Endothelial cell of umbilical vein (primary cell): ENCODE measurements at regions not wholly inside any gene's neighbourhood (a gene's known extent, or its start where the extent isn't known, plus 50 kb on each side); places are given as distances from the start of the nearest gene placed in this dataset.

Source experiments
- BruUV-seq: library from RNA; stranded (reverse); fragments of 400-500 nt; replicated peaks from 2 replicates; lab custom pipeline; 2021; lab: Mats Ljungman, UMichigan
- CTCF ChIA-PET: fragments of 300-600, 350-600 bp; sonication (Branson Sonifier 250); formaldehyde crosslinking; loops from one replicate; lab custom pipeline; 2021; ENCODE audit warnings: antibody characterized with exemption, inconsistent platforms; lab: Charles Lee
- POLR2A ChIA-PET: fragments of 300-600, 350-600 bp; sonication (Branson Sonifier 250); formaldehyde crosslinking; loops from one replicate; lab custom pipeline; 2021; ENCODE audit warnings: antibody characterized with exemption, inconsistent platforms; lab: Charles Lee
- DNase-seq: peaks from one replicate; pipeline ENCODE4 v3.0.0-alpha.2; 2011; ENCODE audit warnings: low read depth, low spot score
- FAIRE-seq: peaks from 2 replicates; lab custom pipeline; 2011; peaks lifted over from hg19 to GRCh38; lab: Jason Lieb, UNC
- H2AFZ ChIP-seq: 2 replicates; pipeline ENCODE4 v1.6.0; 2012; ENCODE audit warnings: low read depth, low read length, control low read depth, inconsistent platforms
- H3K27ac ChIP-seq: 2 replicates; pipeline ENCODE4 v1.5.1; 2011; ENCODE audit warnings: low read depth, mild to moderate bottlenecking, control low read depth, low read length, moderate library complexity; ENCODE audit not compliant: insufficient read depth
- H3K27me3 ChIP-seq, 2 experiments: 2 replicates each; pipeline versions ENCODE4 v1.6.0 to v1.6.1; 2011; ENCODE audit warnings: low read length in 2 of 2, mixed read lengths in 1 of 2; ENCODE audit not compliant: control insufficient read depth in 2 of 2, insufficient read depth in 2 of 2
- H3K36me3 ChIP-seq, 2 experiments: 2 replicates in 1 of 2; 3 replicates in 1 of 2; pipeline ENCODE4 v1.5.1; 2011; ENCODE audit warnings: low read length in 2 of 2, mild to moderate bottlenecking in 1 of 2, moderate library complexity in 1 of 2; ENCODE audit not compliant: control insufficient read depth in 2 of 2, insufficient read depth in 2 of 2; ENCODE audit errors: extremely low read depth in 1 of 2
- H3K4me1 ChIP-seq: 3 replicates; pipeline ENCODE4 v1.5.1; 2011; ENCODE audit warnings: mild to moderate bottlenecking, low read length; ENCODE audit not compliant: control insufficient read depth, insufficient read depth; ENCODE audit errors: extremely low read depth
- H3K4me2 ChIP-seq: 2 replicates; pipeline ENCODE4 v1.6.1; 2011; ENCODE audit warnings: low read length, control low read depth, mixed read lengths; ENCODE audit not compliant: insufficient read depth
- H3K4me3 ChIP-seq, 3 experiments: fragments of 200-600 bp in 1 of 3; sonication (generic), shearing (Covaris generic) in 1 of 3; replicated peaks in 1 of 3; 2 replicates each; pipeline ENCODE4 v1.5.1; 2011 to 2016; ENCODE audit warnings: control low read depth in 3 of 3, low read length in 3 of 3, mild to moderate bottlenecking in 2 of 3, inconsistent platforms in 1 of 3, low read depth in 1 of 3, moderate library complexity in 1 of 3; ENCODE audit not compliant: insufficient read depth in 1 of 3
- H3K79me2 ChIP-seq: 2 replicates; pipeline ENCODE4 v1.6.0; 2012; ENCODE audit warnings: low read length, inconsistent platforms; ENCODE audit not compliant: control insufficient read depth, insufficient read depth
- H3K9ac ChIP-seq: replicated peaks from 2 replicates; pipeline ENCODE3; 2011; ENCODE audit warnings: low read length, control low read depth; ENCODE audit not compliant: insufficient read depth; ENCODE audit errors: extremely low read depth
- H3K9me1 ChIP-seq: replicated peaks from 3 replicates; pipeline ENCODE4 v1.6.0; 2011; ENCODE audit warnings: mild to moderate bottlenecking, low read length; ENCODE audit not compliant: control insufficient read depth, insufficient read depth; ENCODE audit errors: extremely low read depth
- H3K9me3 ChIP-seq: replicated peaks from 2 replicates; pipeline ENCODE4 v1.5.1; 2012; ENCODE audit warnings: low read length, inconsistent platforms; ENCODE audit not compliant: control insufficient read depth, insufficient read depth
- H4K20me1 ChIP-seq: replicated peaks from 2 replicates; pipeline ENCODE3; 2011; ENCODE audit warnings: mild to moderate bottlenecking, low read length; ENCODE audit not compliant: control insufficient read depth, insufficient read depth; ENCODE audit errors: extremely low read depth
- CTCF ChIP-seq, 2 donors: IDR thresholded peaks; 1 replicate in 1 of 2; 2 replicates in 1 of 2; pipeline ENCODE4 v1.5.1; 2011; ENCODE audit warnings: low read length in 2 of 2, mild to moderate bottlenecking in 2 of 2, moderate library complexity in 2 of 2, control low read depth in 1 of 2, inconsistent platforms in 1 of 2, low read depth in 1 of 2; ENCODE audit not compliant: insufficient read depth in 1 of 2; ENCODE audit errors: extremely low read depth in 1 of 2
- EZH2 ChIP-seq: IDR thresholded peaks from 2 replicates; pipeline ENCODE4 v1.6.1; 2012; ENCODE audit warnings: borderline replicate concordance, low read depth, mild to moderate bottlenecking, moderate library complexity, low read length, inconsistent platforms; ENCODE audit not compliant: severe bottlenecking
- FOS ChIP-seq: IDR thresholded peaks from 2 replicates; pipeline ENCODE4 v1.6.1; 2011; ENCODE audit warnings: mild to moderate bottlenecking, low read length, moderate library complexity, borderline replicate concordance; ENCODE audit not compliant: insufficient read depth
- GATA2 ChIP-seq: IDR thresholded peaks from 2 replicates; pipeline ENCODE4 v1.7.0; 2011; ENCODE audit warnings: low read depth, mild to moderate bottlenecking, moderate library complexity, mixed read lengths, low read length; ENCODE audit not compliant: insufficient read length, insufficient read depth
- JUN ChIP-seq: IDR thresholded peaks from 2 replicates; pipeline ENCODE4 v1.6.1; 2011; ENCODE audit warnings: borderline replicate concordance, low read depth; ENCODE audit not compliant: insufficient read length, insufficient read depth
- MYC ChIP-seq: IDR thresholded peaks from one replicate; pipeline ENCODE4 v1.6.1; 2011; ENCODE audit warnings: mild to moderate bottlenecking, low read depth, low read length
- POLR2A ChIP-seq: IDR thresholded peaks from 2 replicates; pipeline ENCODE4 v1.6.1; 2012; ENCODE audit warnings: low read depth, mild to moderate bottlenecking, control low read depth, low read length
- POLR2AphosphoS5 ChIP-seq: IDR thresholded peaks from 2 replicates; pipeline ENCODE4 v1.6.1; 2012; ENCODE audit warnings: low read depth, mild to moderate bottlenecking, control low read depth, low read length, moderate library complexity; ENCODE audit not compliant: insufficient read depth
- dilution Hi-C: fragments of 300-500 bp; cut with MboI; formaldehyde crosslinking; loops from one replicate; pipeline ENCODE4 v1.15.0; 2019; ENCODE audit warnings: low sequenced_read_pairs; ENCODE audit not compliant: extremely low pct_ligation_motif_present
- intact Hi-C: fragments of 100-400 bp; cut with micrococcal nuclease; formaldehyde crosslinking; loops from one replicate; pipeline ENCODE4 v1.10.0; 2022
- TF ChIP-seq, protein P1 (sequence below): IDR thresholded peaks from 2 replicates; pipeline ENCODE4 v1.6.1; 2011; ENCODE audit not compliant: insufficient read depth, insufficient read length

GRCh38 chrX:43522582-43522981 is 133.5 kb upstream of the MAOA start:
- no peak overlapping the region for H2AFZ ChIP-seq
- H3K79me2 ChIP-seq = no peaks in the 10 kb centered on the region
- intact Hi-C loops = no loop called here
- POLR2A ChIA-PET = no interaction called here
- no peak for TF ChIP-seq MYC
- no peak for TF ChIP-seq CTCF (IDR thresholded peaks at IDR 0.05; ENCODE audit: extremely low read depth in 1 of 2, insufficient read depth in 1 of 2, low read depth in 1 of 2, low read length in 2 of 2)
- TF ChIP-seq EZH2 = no peak
- no peak for TF ChIP-seq JUN
- no peak for TF ChIP-seq GATA2
- TF ChIP-seq FOS = no peak
- no peak for TF ChIP-seq POLR2A
- no peak for TF ChIP-seq POLR2AphosphoS5
- TF ChIP-seq, protein P1, sequence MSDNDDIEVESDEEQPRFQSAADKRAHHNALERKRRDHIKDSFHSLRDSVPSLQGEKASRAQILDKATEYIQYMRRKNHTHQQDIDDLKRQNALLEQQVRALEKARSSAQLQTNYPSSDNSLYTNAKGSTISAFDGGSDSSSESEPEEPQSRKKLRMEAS = no peak
- DNase-seq (no peak), FAIRE-seq (no peak)
- dilution Hi-C loops = no loop called here
- no peaks in the 10 kb centered on the region for H3K27me3 ChIP-seq
- CTCF ChIA-PET = no interaction called here
- no peak overlapping the region for H3K4me2 ChIP-seq
- no peak overlapping the region for H3K27ac ChIP-seq
- no peak overlapping the region for H3K9ac ChIP-seq
- H3K9me1 ChIP-seq = no peaks in the 10 kb centered on the region
- H3K4me1 ChIP-seq = no peaks in the 10 kb centered on the region
- H3K4me3 ChIP-seq = no peak overlapping the region
- H3K36me3 ChIP-seq = no peaks in the 10 kb centered on the region
- H3K9me3 ChIP-seq = no peaks in the 10 kb centered on the region
- BruUV-seq = no TSS peak
- H4K20me1 ChIP-seq = no peaks in the 10 kb centered on the region
